ENCODE measurements at regions not wholly inside any gene's neighbourhood (a gene's known extent, or its start where the extent isn't known, plus 50 kb on each side); places are given as distances from the start of the nearest gene placed in this dataset.

GRCh38 chr20:11705512-11705911 is 212.2 kb upstream of the BTBD3 start:
- TF ChIP-seq CTCF (conservative IDR thresholded peaks at IDR 0.05; ENCODE audit: low read length): no peak
- TF ChIP-seq EZH2phosphoT487 (IDR thresholded peaks at IDR 0.05; ENCODE audit: borderline replicate concordance, low read depth, low read length): no peak
